Smooth muscle cell (in vitro differentiated cells): ENCODE measurements at regions not wholly inside any gene's neighbourhood (a gene's known extent, or its start where the extent isn't known, plus 50 kb on each side); places are given as distances from the start of the nearest gene placed in this dataset.
A peak's percentile ranks its signal among the peaks of the same experiment; 100 is the strongest.

ENCODE experiments used
- DNase-seq: peaks from one replicate; lab custom pipeline; 2025; ENCODE audit not compliant: unreplicated experiment; lab: John Stamatoyannopoulos, UW
- H2AFZ ChIP-seq: fragments of 200-600 bp; sonication (generic); 2 replicates; pipeline ENCODE4 v1.6.0; 2016; ENCODE audit warnings: antibody characterized with exemption, low read depth, mild to moderate bottlenecking
- H3F3A ChIP-seq: fragments of 200-600 bp; sonication (generic); 2 replicates; pipeline ENCODE4 v1.6.0; 2017; ENCODE audit warnings: antibody characterized with exemption, low read depth
- H3K27ac ChIP-seq: fragments of 200-600 bp; sonication (generic); 2 replicates; pipeline ENCODE4 v1.5.1; 2016; ENCODE audit warnings: low read depth, mild to moderate bottlenecking
- H3K27me3 ChIP-seq: fragments of 200-600 bp; sonication (generic); 2 replicates; pipeline ENCODE4 v1.6.1; 2016; ENCODE audit warnings: low read depth, mild to moderate bottlenecking
- H3K36me3 ChIP-seq: fragments of 200-600 bp; sonication (generic); 2 replicates; pipeline ENCODE4 v1.5.1; 2016; ENCODE audit warnings: low read depth
- H3K4me1 ChIP-seq: fragments of 200-600 bp; sonication (generic); 2 replicates; pipeline ENCODE4 v1.5.1; 2016; ENCODE audit warnings: low read depth
- H3K4me2 ChIP-seq: fragments of 200-600 bp; sonication (generic); 2 replicates; pipeline ENCODE4 v1.6.0; 2016; ENCODE audit warnings: mild to moderate bottlenecking
- H3K4me3 ChIP-seq: fragments of 200-600 bp; sonication (generic); 2 replicates; pipeline ENCODE4 v1.5.1; 2016; ENCODE audit warnings: mild to moderate bottlenecking
- H3K79me2 ChIP-seq: fragments of 200-600 bp; sonication (generic); 2 replicates; pipeline ENCODE4 v1.6.0; 2016; ENCODE audit warnings: low read depth, mild to moderate bottlenecking
- H3K9ac ChIP-seq: fragments of 200-600 bp; sonication (generic); 2 replicates; pipeline ENCODE4 v1.6.0; 2016; ENCODE audit warnings: low read depth
- H3K9me3 ChIP-seq: fragments of 200-600 bp; sonication (generic); replicated peaks from 2 replicates; pipeline ENCODE4 v1.5.1; 2016; ENCODE audit warnings: low read depth
- H4K20me1 ChIP-seq: fragments of 200-600 bp; sonication (generic); 2 replicates; pipeline ENCODE4 v1.6.0; 2016; ENCODE audit warnings: low read depth
- WGBS: methylation state at CpG from one replicate; pipeline ENCODE4 v1.1.7; 2016; ENCODE audit warnings: low lambda C conversion rate; 5-methylcytosine and 5-hydroxymethylcytosine counted together
- TF ChIP-seq, protein P1 (sequence below): fragments of 200-600 bp; sonication (generic); IDR thresholded peaks from 2 replicates; pipeline ENCODE4 v1.5.1; 2017; ENCODE audit warnings: borderline replicate concordance, mild to moderate bottlenecking, antibody characterized with exemption; ENCODE audit not compliant: insufficient read depth, poor library complexity, severe bottlenecking

DNA sequence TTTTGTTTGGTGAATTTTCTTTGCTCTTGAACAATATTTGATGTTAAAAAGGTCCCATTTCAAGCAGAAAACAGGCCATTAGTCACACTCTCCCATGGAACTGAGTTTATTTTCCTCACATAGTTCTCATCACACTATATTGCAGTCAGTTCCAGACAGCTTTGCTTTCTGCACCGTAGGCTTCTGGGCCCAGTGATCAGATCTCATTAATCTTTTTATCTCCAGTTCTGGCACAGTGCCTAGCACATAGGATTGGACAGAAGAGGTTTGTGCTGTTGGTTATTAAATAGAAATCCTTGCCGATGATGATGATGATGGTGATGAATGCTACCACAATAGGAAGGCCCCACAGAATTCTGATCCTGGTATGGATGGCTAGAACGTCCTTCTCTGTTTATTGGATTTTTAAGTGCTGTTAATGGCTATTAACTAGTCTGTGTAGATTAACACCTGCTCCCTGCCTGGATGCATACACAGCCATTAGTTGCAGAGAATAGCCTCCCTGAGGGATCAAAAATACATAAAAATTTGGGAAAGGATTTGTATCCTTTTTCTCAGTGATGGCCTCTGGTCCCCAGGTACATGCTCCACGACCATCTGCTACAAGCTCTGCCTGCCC is 52.0 kb upstream of the NTRK2 start:
- Histone ChIP-seq H3K9me3 (no peaks in the 10 kb centered on the region), H3K4me2 (no peak overlapping the region), H3K27ac (no peak overlapping the region), H3K9ac (no peak overlapping the region), H3K4me3 (no peak overlapping the region), H3K4me1 (peaks cover 3% of the 10 kb centered on the region), H4K20me1 (no peaks in the 10 kb centered on the region), H2AFZ (peak overlapping the region; percentile 2), H3F3A (no peaks in the 10 kb centered on the region), H3K36me3 (no peaks in the 10 kb centered on the region), H3K27me3 (no peaks in the 10 kb centered on the region), H3K79me2 (no peaks in the 10 kb centered on the region)
- DNase-seq = no peak
- TF ChIP-seq, protein P1, sequence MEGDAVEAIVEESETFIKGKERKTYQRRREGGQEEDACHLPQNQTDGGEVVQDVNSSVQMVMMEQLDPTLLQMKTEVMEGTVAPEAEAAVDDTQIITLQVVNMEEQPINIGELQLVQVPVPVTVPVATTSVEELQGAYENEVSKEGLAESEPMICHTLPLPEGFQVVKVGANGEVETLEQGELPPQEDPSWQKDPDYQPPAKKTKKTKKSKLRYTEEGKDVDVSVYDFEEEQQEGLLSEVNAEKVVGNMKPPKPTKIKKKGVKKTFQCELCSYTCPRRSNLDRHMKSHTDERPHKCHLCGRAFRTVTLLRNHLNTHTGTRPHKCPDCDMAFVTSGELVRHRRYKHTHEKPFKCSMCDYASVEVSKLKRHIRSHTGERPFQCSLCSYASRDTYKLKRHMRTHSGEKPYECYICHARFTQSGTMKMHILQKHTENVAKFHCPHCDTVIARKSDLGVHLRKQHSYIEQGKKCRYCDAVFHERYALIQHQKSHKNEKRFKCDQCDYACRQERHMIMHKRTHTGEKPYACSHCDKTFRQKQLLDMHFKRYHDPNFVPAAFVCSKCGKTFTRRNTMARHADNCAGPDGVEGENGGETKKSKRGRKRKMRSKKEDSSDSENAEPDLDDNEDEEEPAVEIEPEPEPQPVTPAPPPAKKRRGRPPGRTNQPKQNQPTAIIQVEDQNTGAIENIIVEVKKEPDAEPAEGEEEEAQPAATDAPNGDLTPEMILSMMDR = no peak
- 53% methylated on average over 4 of the region's 4 CpGs for WGBS
